ENCODE measurements at regions not wholly inside any gene's neighbourhood (a gene's known extent, or its start where the extent isn't known, plus 50 kb on each side); places are given as distances from the start of the nearest gene placed in this dataset.

DNA sequence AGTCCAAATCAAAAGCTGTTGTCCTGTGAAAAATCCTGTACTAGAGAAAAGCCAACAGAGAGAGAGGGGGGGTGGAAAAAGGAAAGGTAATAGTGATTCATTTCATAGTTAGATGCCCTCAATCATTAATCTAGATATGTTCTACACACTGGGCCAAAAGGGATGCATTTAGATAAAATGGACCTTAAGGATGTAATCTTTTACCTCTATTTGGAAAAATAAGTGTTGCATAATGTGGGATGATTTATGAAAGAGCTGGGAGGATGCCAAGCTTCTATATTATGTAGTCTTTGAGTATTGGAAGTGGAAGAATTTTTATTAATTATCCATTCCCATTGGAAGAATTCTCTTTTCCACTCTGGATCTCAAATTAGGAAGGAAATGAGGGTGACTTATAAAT lies 480.5 kb upstream of the ZEB2 start:
- no peaks in the 10 kb centered on the region for H3K79me2 ChIP-seq (replicated peaks; ENCODE audit: insufficient read depth)
- H2AFZ ChIP-seq: no peak overlapping the region
- no peak overlapping the region for H3K4me3 Mint-ChIP-seq
- TF ChIP-seq CREB1 (CRISPR knock-in tag; IDR thresholded peaks at IDR 0.05; ENCODE audit: low read depth) (no peak), ZNF331 (CRISPR knock-in tag; IDR thresholded peaks at IDR 0.05; ENCODE audit: low read depth) (no peak), STAT1 (IDR thresholded peaks at IDR 0.05; ENCODE audit: unreplicated experiment) (no peak)
- TF ChIP-seq, protein P1, sequence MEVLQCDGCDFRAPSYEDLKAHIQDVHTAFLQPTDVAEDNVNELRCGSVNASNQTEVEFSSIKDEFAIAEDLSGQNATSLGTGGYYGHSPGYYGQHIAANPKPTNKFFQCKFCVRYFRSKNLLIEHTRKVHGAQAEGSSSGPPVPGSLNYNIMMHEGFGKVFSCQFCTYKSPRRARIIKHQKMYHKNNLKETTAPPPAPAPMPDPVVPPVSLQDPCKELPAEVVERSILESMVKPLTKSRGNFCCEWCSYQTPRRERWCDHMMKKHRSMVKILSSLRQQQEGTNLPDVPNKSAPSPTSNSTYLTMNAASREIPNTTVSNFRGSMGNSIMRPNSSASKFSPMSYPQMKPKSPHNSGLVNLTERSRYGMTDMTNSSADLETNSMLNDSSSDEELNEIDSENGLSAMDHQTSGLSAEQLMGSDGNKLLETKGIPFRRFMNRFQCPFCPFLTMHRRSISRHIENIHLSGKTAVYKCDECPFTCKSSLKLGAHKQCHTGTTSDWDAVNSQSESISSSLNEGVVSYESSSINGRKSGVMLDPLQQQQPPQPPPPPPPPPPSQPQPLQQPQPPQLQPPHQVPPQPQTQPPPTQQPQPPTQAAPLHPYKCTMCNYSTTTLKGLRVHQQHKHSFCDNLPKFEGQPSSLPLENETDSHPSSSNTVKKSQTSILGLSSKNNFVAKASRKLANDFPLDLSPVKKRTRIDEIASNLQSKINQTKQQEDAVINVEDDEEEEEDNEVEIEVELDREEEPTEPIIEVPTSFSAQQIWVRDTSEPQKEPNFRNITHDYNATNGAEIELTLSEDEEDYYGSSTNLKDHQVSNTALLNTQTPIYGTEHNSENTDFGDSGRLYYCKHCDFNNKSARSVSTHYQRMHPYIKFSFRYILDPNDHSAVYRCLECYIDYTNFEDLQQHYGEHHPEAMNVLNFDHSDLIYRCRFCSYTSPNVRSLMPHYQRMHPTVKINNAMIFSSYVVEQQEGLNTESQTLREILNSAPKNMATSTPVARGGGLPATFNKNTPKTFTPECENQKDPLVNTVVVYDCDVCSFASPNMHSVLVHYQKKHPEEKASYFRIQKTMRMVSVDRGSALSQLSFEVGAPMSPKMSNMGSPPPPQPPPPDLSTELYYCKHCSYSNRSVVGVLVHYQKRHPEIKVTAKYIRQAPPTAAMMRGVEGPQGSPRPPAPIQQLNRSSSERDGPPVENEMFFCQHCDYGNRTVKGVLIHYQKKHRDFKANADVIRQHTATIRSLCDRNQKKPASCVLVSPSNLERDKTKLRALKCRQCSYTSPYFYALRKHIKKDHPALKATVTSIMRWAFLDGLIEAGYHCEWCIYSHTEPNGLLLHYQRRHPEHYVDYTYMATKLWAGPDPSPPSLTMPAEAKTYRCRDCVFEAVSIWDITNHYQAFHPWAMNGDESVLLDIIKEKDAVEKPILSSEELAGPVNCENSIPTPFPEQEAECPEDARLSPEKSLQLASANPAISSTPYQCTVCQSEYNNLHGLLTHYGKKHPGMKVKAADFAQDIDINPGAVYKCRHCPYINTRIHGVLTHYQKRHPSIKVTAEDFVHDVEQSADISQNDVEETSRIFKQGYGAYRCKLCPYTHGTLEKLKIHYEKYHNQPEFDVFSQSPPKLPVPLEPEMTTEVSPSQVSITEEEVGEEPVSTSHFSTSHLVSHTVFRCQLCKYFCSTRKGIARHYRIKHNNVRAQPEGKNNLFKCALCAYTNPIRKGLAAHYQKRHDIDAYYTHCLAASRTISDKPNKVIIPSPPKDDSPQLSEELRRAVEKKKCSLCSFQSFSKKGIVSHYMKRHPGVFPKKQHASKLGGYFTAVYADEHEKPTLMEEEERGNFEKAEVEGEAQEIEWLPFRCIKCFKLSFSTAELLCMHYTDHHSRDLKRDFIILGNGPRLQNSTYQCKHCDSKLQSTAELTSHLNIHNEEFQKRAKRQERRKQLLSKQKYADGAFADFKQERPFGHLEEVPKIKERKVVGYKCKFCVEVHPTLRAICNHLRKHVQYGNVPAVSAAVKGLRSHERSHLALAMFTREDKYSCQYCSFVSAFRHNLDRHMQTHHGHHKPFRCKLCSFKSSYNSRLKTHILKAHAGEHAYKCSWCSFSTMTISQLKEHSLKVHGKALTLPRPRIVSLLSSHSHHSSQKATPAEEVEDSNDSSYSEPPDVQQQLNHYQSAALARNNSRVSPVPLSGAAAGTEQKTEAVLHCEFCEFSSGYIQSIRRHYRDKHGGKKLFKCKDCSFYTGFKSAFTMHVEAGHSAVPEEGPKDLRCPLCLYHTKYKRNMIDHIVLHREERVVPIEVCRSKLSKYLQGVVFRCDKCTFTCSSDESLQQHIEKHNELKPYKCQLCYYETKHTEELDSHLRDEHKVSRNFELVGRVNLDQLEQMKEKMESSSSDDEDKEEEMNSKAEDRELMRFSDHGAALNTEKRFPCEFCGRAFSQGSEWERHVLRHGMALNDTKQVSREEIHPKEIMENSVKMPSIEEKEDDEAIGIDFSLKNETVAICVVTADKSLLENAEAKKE (CRISPR knock-in tag; IDR thresholded peaks at IDR 0.05): no peak
- H3K36me3 Mint-ChIP-seq (ENCODE audit: low read depth): no peaks in the 10 kb centered on the region
- H3K4me1 Mint-ChIP-seq: no peaks in the 10 kb centered on the region
- H3K36me3 ChIP-seq (ENCODE audit: insufficient read depth): no peaks in the 10 kb centered on the region
- H3K9me3 Mint-ChIP-seq: no peaks in the 10 kb centered on the region
- H4K20me1 ChIP-seq (replicated peaks; ENCODE audit: insufficient read depth): no peaks in the 10 kb centered on the region
- peaks cover 2% of the 10 kb centered on the region for H3K27me3 Mint-ChIP-seq (ENCODE audit: insufficient read depth, low read depth, poor library complexity)
- H3K27ac ChIP-seq (ENCODE audit: low read depth): no peak overlapping the region
- no peaks in the 10 kb centered on the region for H3K27me3 ChIP-seq (ENCODE audit: insufficient read depth)
- H3K4me3 ChIP-seq: no peak overlapping the region
- no peak for DNase-seq (ENCODE audit: low spot score)
- no peak overlapping the region for H3K4me2 ChIP-seq
- H3F3A ChIP-seq (replicated peaks; ENCODE audit: low read depth): no peaks in the 10 kb centered on the region
- no peak for ATAC-seq
- H3K27ac Mint-ChIP-seq: no peak overlapping the region
- no peaks in the 10 kb centered on the region for H3K9me2 ChIP-seq (ENCODE audit: insufficient read depth)
- no peaks in the 10 kb centered on the region for H3K4me1 ChIP-seq (ENCODE audit: insufficient read depth)

DNA sequence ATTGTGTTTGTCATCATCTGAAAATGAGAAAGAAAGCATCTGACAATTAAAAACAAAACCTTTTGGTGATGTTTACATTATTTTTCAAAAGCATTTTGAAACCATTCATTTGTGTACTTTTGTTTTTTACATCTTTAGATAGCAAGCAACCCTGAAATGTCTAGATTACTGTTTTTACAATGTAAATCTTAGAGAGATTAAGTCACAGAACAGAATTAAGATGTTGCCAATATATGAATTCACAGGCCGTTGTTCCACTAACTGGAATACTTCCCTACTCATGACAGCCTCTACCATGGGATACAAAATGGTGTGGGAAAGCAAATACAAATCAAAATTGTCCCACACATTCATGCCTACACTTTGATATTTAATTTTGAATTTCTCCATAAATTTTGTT lies 480.0 kb upstream of the ZEB2 start:
- ATAC-seq: no peak
- H3K36me3 ChIP-seq (ENCODE audit: insufficient read depth): no peaks in the 10 kb centered on the region
- no peaks in the 10 kb centered on the region for H3K4me1 ChIP-seq (ENCODE audit: insufficient read depth)
- DNase-seq (ENCODE audit: low spot score): no peak
- Mint-ChIP-seq H3K4me3 (no peak overlapping the region), H3K27me3 (ENCODE audit: insufficient read depth, low read depth, poor library complexity) (peaks cover 2% of the 10 kb centered on the region), H3K27ac (no peak overlapping the region), H3K36me3 (ENCODE audit: low read depth) (no peaks in the 10 kb centered on the region), H3K4me1 (no peaks in the 10 kb centered on the region), H3K9me3 (no peaks in the 10 kb centered on the region)
- no peaks in the 10 kb centered on the region for H4K20me1 ChIP-seq (replicated peaks; ENCODE audit: insufficient read depth)
- no peaks in the 10 kb centered on the region for H3K79me2 ChIP-seq (replicated peaks; ENCODE audit: insufficient read depth)
- no peaks in the 10 kb centered on the region for H3F3A ChIP-seq (replicated peaks; ENCODE audit: low read depth)
- H2AFZ ChIP-seq: no peak overlapping the region
- H3K9me2 ChIP-seq (ENCODE audit: insufficient read depth): no peaks in the 10 kb centered on the region
- H3K4me3 ChIP-seq: no peak overlapping the region
- no peaks in the 10 kb centered on the region for H3K27me3 ChIP-seq (ENCODE audit: insufficient read depth)
- no peak overlapping the region for H3K27ac ChIP-seq (ENCODE audit: low read depth)
- H3K4me2 ChIP-seq: no peak overlapping the region
- TF ChIP-seq JUNB (IDR thresholded peaks at IDR 0.05; ENCODE audit: unreplicated experiment): no peak
- TF ChIP-seq NANOG (IDR thresholded peaks at IDR 0.05; ENCODE audit: borderline replicate concordance): no peak
- TF ChIP-seq POLR2AphosphoS5 (IDR thresholded peaks at IDR 0.05; ENCODE audit: low read depth): no peak
- TF ChIP-seq, protein P1 (CRISPR knock-in tag; IDR thresholded peaks at IDR 0.05): no peak
- no peak for TF ChIP-seq EZH2phosphoT487 (IDR thresholded peaks at IDR 0.05; ENCODE audit: unreplicated experiment)

Data from GM23338 (cell line).